IMR-90 (cell line): ENCODE measurements at regions not wholly inside any gene's neighbourhood (a gene's known extent, or its start where the extent isn't known, plus 50 kb on each side); places are given as distances from the start of the nearest gene placed in this dataset.

Source experiments
- ATAC-seq: fragments of 200-7000 bp; cut with Tn5 transposase; 2 replicates; pipeline ENCODE4 v1.9.1; 2020; ENCODE audit warnings: low read depth, mild to moderate bottlenecking, moderate library complexity
- BruUV-seq: library from RNA; stranded (reverse); fragments of 400-500 nt; replicated peaks from 2 replicates; lab custom pipeline; 2021; lab: Mats Ljungman, UMichigan
- CTCF ChIA-PET: fragments of 300-600 bp; formaldehyde crosslinking; extraction: SDS; loops from one replicate; lab custom pipeline; 2021; ENCODE audit warnings: antibody characterized with exemption; lab: Yijun Ruan, JAX
- POLR2A ChIA-PET: fragments of 300-600 bp; sonication (Branson Sonifier 250); formaldehyde crosslinking; loops from one replicate; lab custom pipeline; 2022; ENCODE audit warnings: antibody characterized with exemption; ENCODE audit not compliant: unreplicated experiment; lab: Charles Lee
- DNase-seq: peaks from one replicate; pipeline ENCODE4 v3.0.0; 2013
- H2AFZ ChIP-seq: replicated peaks from 2 replicates; pipeline ENCODE3; 2013; ENCODE audit warnings: low read length, mild to moderate bottlenecking; ENCODE audit not compliant: poor library complexity
- H2AK5ac ChIP-seq: 2 replicates; pipeline ENCODE4 v1.6.1; 2013; ENCODE audit warnings: low read depth, low read length, inconsistent platforms
- H2AK9ac ChIP-seq: replicated peaks from 2 replicates; pipeline ENCODE3; 2013; ENCODE audit warnings: mild to moderate bottlenecking, low read depth, low read length, moderate library complexity; ENCODE audit not compliant: poor library complexity
- H2BK120ac ChIP-seq: 2 replicates; pipeline ENCODE4 v1.6.1; 2013; ENCODE audit warnings: low read depth, low read length, inconsistent platforms
- H2BK15ac ChIP-seq: 3 replicates; pipeline ENCODE4 v1.6.1; 2013; ENCODE audit warnings: low read depth, low read length, inconsistent platforms
- H2BK20ac ChIP-seq: 2 replicates; pipeline ENCODE4 v1.6.1; 2013; ENCODE audit warnings: low read depth, mild to moderate bottlenecking, inconsistent platforms, low read length, moderate library complexity
- H2BK5ac ChIP-seq: 2 replicates; pipeline ENCODE4 v1.6.1; 2013; ENCODE audit warnings: mild to moderate bottlenecking, low read depth, low read length, inconsistent platforms; ENCODE audit not compliant: poor library complexity, severe bottlenecking
- H3K14ac ChIP-seq: replicated peaks from 2 replicates; pipeline ENCODE4 v1.6.1; 2013; ENCODE audit warnings: low read depth, low read length, inconsistent platforms
- H3K18ac ChIP-seq: 2 replicates; pipeline ENCODE4 v1.6.1; 2013; ENCODE audit warnings: low read depth, low read length, control low read depth
- H3K23ac ChIP-seq: 2 replicates; pipeline ENCODE4 v1.6.1; 2013; ENCODE audit warnings: low read depth, low read length, inconsistent platforms
- H3K27ac ChIP-seq: 2 replicates; pipeline ENCODE4 v1.5.1; 2013; ENCODE audit warnings: mild to moderate bottlenecking, control low read depth, low read length; ENCODE audit not compliant: insufficient read depth
- H3K27me3 ChIP-seq: 2 replicates; pipeline ENCODE4 v1.6.1; 2013; ENCODE audit warnings: low read length; ENCODE audit not compliant: control insufficient read depth, insufficient read depth
- H3K36me3 ChIP-seq: 2 replicates; pipeline ENCODE4 v1.6.1; 2013; ENCODE audit warnings: low read length, mixed read lengths; ENCODE audit not compliant: control insufficient read depth, insufficient read depth
- H3K4ac ChIP-seq: 2 replicates; pipeline ENCODE4 v1.6.1; 2013; ENCODE audit warnings: low read depth, low read length, inconsistent platforms
- H3K4me1 ChIP-seq: 2 replicates; pipeline ENCODE4 v1.6.1; 2013; ENCODE audit warnings: low read length, mixed read lengths; ENCODE audit not compliant: control insufficient read depth, insufficient read depth
- H3K4me2 ChIP-seq: 2 replicates; pipeline ENCODE4 v1.6.1; 2013; ENCODE audit warnings: low read depth, mild to moderate bottlenecking, control low read depth, low read length, moderate library complexity
- H3K4me3 ChIP-seq: 2 replicates; pipeline ENCODE4 v1.5.1; 2013; ENCODE audit warnings: low read depth, mild to moderate bottlenecking, control low read depth, low read length, moderate library complexity; ENCODE audit not compliant: insufficient read depth
- H3K56ac ChIP-seq: 2 replicates; pipeline ENCODE4 v1.6.1; 2013; ENCODE audit warnings: low read length, inconsistent platforms; ENCODE audit not compliant: insufficient read depth; ENCODE audit errors: extremely low read depth
- H3K79me1 ChIP-seq, 2 experiments: 2 replicates each; pipeline ENCODE4 v1.6.1; 2013; ENCODE audit warnings: low read length in 2 of 2, inconsistent platforms in 1 of 2, low read depth in 1 of 2
- H3K9ac ChIP-seq: 2 replicates; pipeline ENCODE4 v1.6.1; 2013; ENCODE audit warnings: low read depth, low read length, control low read depth
- H3K9me1 ChIP-seq: 2 replicates; pipeline ENCODE4 v1.6.1; 2013; ENCODE audit warnings: low read length, inconsistent platforms; ENCODE audit not compliant: insufficient read depth
- H3K9me3 ChIP-seq: 2 replicates; pipeline ENCODE4 v1.6.1; 2013; ENCODE audit warnings: low read length; ENCODE audit not compliant: control insufficient read depth, insufficient read depth
- H4K20me1 ChIP-seq: 2 replicates; pipeline ENCODE4 v1.6.1; 2013; ENCODE audit warnings: low read length, inconsistent platforms; ENCODE audit not compliant: insufficient read depth
- H4K5ac ChIP-seq: 2 replicates; pipeline ENCODE4 v1.6.1; 2013; ENCODE audit warnings: mild to moderate bottlenecking, low read depth, low read length, control low read depth
- H4K8ac ChIP-seq, 2 experiments: 2 replicates each; pipeline ENCODE4 v1.6.1; 2013; ENCODE audit warnings: low read depth in 2 of 2, low read length in 2 of 2, control low read depth in 1 of 2, inconsistent platforms in 1 of 2
- H4K91ac ChIP-seq: 2 replicates; pipeline ENCODE4 v1.6.1; 2013; ENCODE audit warnings: low read depth, low read length, inconsistent platforms; ENCODE audit not compliant: insufficient read depth
- MAZ ChIP-seq: IDR thresholded peaks from 2 replicates; pipeline ENCODE4 v1.6.1; 2012; ENCODE audit warnings: low read depth, mild to moderate bottlenecking, low read length, improper control_type of control experiment, moderate library complexity, borderline replicate concordance
- WGBS, 2 experiments: methylation state at CpG; one replicate each; pipeline versions ENCODE4 v1.1.5 to v1.1.7; 2013; ENCODE audit warnings: missing lambda C conversion rate in 2 of 2; ENCODE audit not compliant: insufficient read length in 1 of 2; ENCODE audit errors: extremely low coverage in 2 of 2; 5-methylcytosine and 5-hydroxymethylcytosine counted together
- dilution Hi-C: fragments of 300-500 bp; cut with HindIII; formaldehyde crosslinking; loops from one replicate; pipeline ENCODE4 v1.14.3; 2018; ENCODE audit warnings: low sequenced_read_pairs; ENCODE audit not compliant: unreplicated experiment
- in situ Hi-C: fragments of 300-500 bp; cut with MboI; formaldehyde crosslinking; loops from 3 replicates; pipeline ENCODE4 v1.14.3; 2019; ENCODE audit warnings: low sequenced_read_pairs, inconsistent platforms, mixed read lengths
- intact Hi-C: fragments of 100-400 bp; cut with micrococcal nuclease; formaldehyde crosslinking; loops from 2 replicates; pipeline ENCODE4 v1.10.0; 2022

GRCh38 chr12:39007619-39008018, 102.2 kb upstream of the CPNE8 start:
- no peak overlapping the region for H3K56ac ChIP-seq
- H3K18ac ChIP-seq = no peak overlapping the region
- H4K91ac ChIP-seq = no peak overlapping the region
- intact Hi-C loops (loop anchor here (10.0 kb wide), 1 partner anchor 63 kb away; no protein-coding TSS in a partner anchor), dilution Hi-C loops (no loop called here), in situ Hi-C loops (no loop called here)
- no peak overlapping the region for H2BK5ac ChIP-seq
- TF ChIP-seq MAZ = no peak
- POLR2A ChIA-PET = no interaction called here
- H2AK5ac ChIP-seq = no peak overlapping the region
- no peak overlapping the region for H2AK9ac ChIP-seq
- H3K9me1 ChIP-seq = no peaks in the 10 kb centered on the region
- CTCF ChIA-PET = no interaction called here
- no peak overlapping the region for H3K14ac ChIP-seq
- no TSS peak for BruUV-seq
- no peaks in the 10 kb centered on the region for H4K20me1 ChIP-seq
- H2AFZ ChIP-seq = no peak overlapping the region
- H2BK120ac ChIP-seq = no peak overlapping the region
- ATAC-seq (no peak), DNase-seq (no peak)
- no peak overlapping the region for H2BK20ac ChIP-seq
- no peak overlapping the region for H3K4ac ChIP-seq
- H3K9me3 ChIP-seq = peaks cover 2% of the 10 kb centered on the region
- no peaks in the 10 kb centered on the region for H3K79me1 ChIP-seq
- H2BK15ac ChIP-seq = no peak overlapping the region
- H4K5ac ChIP-seq = no peak overlapping the region
- no peaks in the 10 kb centered on the region for H3K36me3 ChIP-seq
- H3K23ac ChIP-seq = no peak overlapping the region
- no peak overlapping the region for H3K4me2 ChIP-seq
- WGBS, 2 experiments = no CpG with 5 or more reads among the region's 3 CpGs
- no peak overlapping the region for H4K8ac ChIP-seq
- H3K27ac ChIP-seq = no peak overlapping the region
- H3K4me3 ChIP-seq = no peak overlapping the region
- H3K9ac ChIP-seq = no peak overlapping the region
- no peaks in the 10 kb centered on the region for H3K27me3 ChIP-seq
- no peaks in the 10 kb centered on the region for H3K4me1 ChIP-seq
